ENCODE measurements at regions not wholly inside any gene's neighbourhood (a gene's known extent, or its start where the extent isn't known, plus 50 kb on each side); places are given as distances from the start of the nearest gene placed in this dataset.

GRCh38 chr6:100163035-100163434 is 169.0 kb upstream of the MCHR2 start:
- no peak overlapping the region for H3K4me3 ChIP-seq
- intact Hi-C loops (cut with micrococcal nuclease), result no loop called here
- TF ChIP-seq CTCF (IDR thresholded peaks at IDR 0.05; ENCODE audit: borderline replicate concordance), result no peak
- no peaks in the 10 kb centered on the region for H3K9me3 ChIP-seq (replicated peaks)
- peaks cover 12% of the 10 kb centered on the region for H3K27me3 ChIP-seq (ENCODE audit: low read depth)
- no peak overlapping the region for H3K27ac ChIP-seq (replicated peaks)
- no peaks in the 10 kb centered on the region for H3K36me3 ChIP-seq
- H3K4me1 ChIP-seq, result no peaks in the 10 kb centered on the region
- DNase-seq, result no peak

- intact Hi-C loops (cut with micrococcal nuclease), result no loop called here
- H3K9me3 ChIP-seq (replicated peaks), result no peaks in the 10 kb centered on the region
- peaks cover 12% of the 10 kb centered on the region for H3K27me3 ChIP-seq (ENCODE audit: low read depth)
- no peaks in the 10 kb centered on the region for H3K4me1 ChIP-seq
- H3K27ac ChIP-seq (replicated peaks), result no peak overlapping the region
- DNase-seq, result no peak
- H3K36me3 ChIP-seq, result no peaks in the 10 kb centered on the region
- H3K4me3 ChIP-seq, result no peak overlapping the region
- TF ChIP-seq CTCF (IDR thresholded peaks at IDR 0.05; ENCODE audit: borderline replicate concordance), result no peak
Observed at GRCh38 chr6:100161782-100162365, 167.9 kb upstream of the MCHR2 start.

GRCh38 chr6:100160930-100161329 is 166.9 kb upstream of the MCHR2 start:
- no peak for DNase-seq
- Histone ChIP-seq H3K4me1 (no peaks in the 10 kb centered on the region), H3K27me3 (ENCODE audit: low read depth) (peaks cover 12% of the 10 kb centered on the region), H3K36me3 (no peaks in the 10 kb centered on the region), H3K4me3 (no peak overlapping the region), H3K27ac (replicated peaks) (no peak overlapping the region), H3K9me3 (replicated peaks) (no peaks in the 10 kb centered on the region)
- TF ChIP-seq CTCF (IDR thresholded peaks at IDR 0.05; ENCODE audit: borderline replicate concordance), result no peak
- intact Hi-C loops (cut with micrococcal nuclease), result no loop called here

GRCh38 chr6:100155141-100155540 is 161.1 kb upstream of the MCHR2 start:
- no peak for DNase-seq

GRCh38 chr6:100153636-100154275 is 159.7 kb upstream of the MCHR2 start:
- TF ChIP-seq CTCF (IDR thresholded peaks at IDR 0.05; ENCODE audit: borderline replicate concordance), result no peak
- no peaks in the 10 kb centered on the region for H3K27me3 ChIP-seq (ENCODE audit: low read depth)
- no peak overlapping the region for H3K4me3 ChIP-seq
- H3K27ac ChIP-seq (replicated peaks), result no peak overlapping the region
- DNase-seq, result no peak
- intact Hi-C loops (cut with micrococcal nuclease), result no loop called here
- no peaks in the 10 kb centered on the region for H3K36me3 ChIP-seq
- no peaks in the 10 kb centered on the region for H3K4me1 ChIP-seq
- no peaks in the 10 kb centered on the region for H3K9me3 ChIP-seq (replicated peaks)

More at GRCh38 chr6:100155141-100155540, 161.1 kb upstream of the MCHR2 start:
- H3K4me3 ChIP-seq, result no peak overlapping the region
- H3K27ac ChIP-seq (replicated peaks), result no peak overlapping the region
- intact Hi-C loops (cut with micrococcal nuclease), result no loop called here
- no peaks in the 10 kb centered on the region for H3K9me3 ChIP-seq (replicated peaks)
- no peak for TF ChIP-seq CTCF (IDR thresholded peaks at IDR 0.05; ENCODE audit: borderline replicate concordance)
- H3K36me3 ChIP-seq, result no peaks in the 10 kb centered on the region
- no peaks in the 10 kb centered on the region for H3K4me1 ChIP-seq
- no peaks in the 10 kb centered on the region for H3K27me3 ChIP-seq (ENCODE audit: low read depth)
